Activated naive CD4-positive, alpha-beta T cell treated with anti-CD3 and anti-CD28 coated beads, Interleukin-2, amount 50 U/mL, for 24 hours (primary cell): ENCODE measurements at regions not wholly inside any gene's neighbourhood (a gene's known extent, or its start where the extent isn't known, plus 50 kb on each side); places are given as distances from the start of the nearest gene placed in this dataset.

Source experiments
- H3K27ac Mint-ChIP-seq: one replicate; pipeline ENCODE4 v1.8.0; 2021; ENCODE audit warnings: mild to moderate bottlenecking, mixed read lengths
- H3K27me3 Mint-ChIP-seq: one replicate; pipeline ENCODE4 v1.8.0; 2021; ENCODE audit warnings: mixed read lengths
- H3K36me3 Mint-ChIP-seq: one replicate; pipeline ENCODE4 v1.8.0; 2021; ENCODE audit warnings: mixed read lengths
- H3K4me1 Mint-ChIP-seq: one replicate; pipeline ENCODE4 v1.8.0; 2021; ENCODE audit warnings: mixed read lengths
- H3K4me3 Mint-ChIP-seq: one replicate; pipeline ENCODE4 v1.8.0; 2021; ENCODE audit warnings: mild to moderate bottlenecking, mixed read lengths
- H3K9me3 Mint-ChIP-seq: one replicate; pipeline ENCODE4 v1.8.0; 2021; ENCODE audit warnings: mixed read lengths

GRCh38 chr9:115944166-115944948, 209.2 kb upstream of the PAPPA start:
- Mint-ChIP-seq H3K36me3 (no peaks in the 10 kb centered on the region), H3K4me1 (no peaks in the 10 kb centered on the region), H3K4me3 (no peak overlapping the region), H3K27me3 (no peaks in the 10 kb centered on the region), H3K9me3 (peaks cover 7% of the 10 kb centered on the region), H3K27ac (no peak overlapping the region)

DNA sequence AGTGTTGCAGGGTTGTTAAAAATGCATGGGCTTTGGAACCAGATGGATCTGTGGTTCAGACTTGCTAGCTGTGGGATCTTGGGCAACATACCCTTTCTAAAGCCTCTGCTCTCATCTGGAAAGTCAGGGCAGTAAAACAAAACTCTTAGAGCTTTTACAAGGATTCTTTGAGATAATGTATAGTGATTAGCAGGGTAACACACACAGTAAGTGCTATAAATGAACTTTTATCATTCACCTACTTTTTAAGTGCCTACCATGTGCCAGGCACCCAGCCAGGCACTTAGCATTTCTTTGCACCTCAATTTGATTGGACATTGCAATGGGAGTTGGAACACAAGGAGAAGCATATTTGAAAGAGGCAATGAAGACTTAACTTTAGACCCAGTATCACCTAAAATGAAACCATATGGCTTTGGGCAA, 208.6 kb upstream of the PAPPA start:
- Mint-ChIP-seq H3K27me3 (no peaks in the 10 kb centered on the region), H3K4me1 (no peaks in the 10 kb centered on the region), H3K36me3 (no peaks in the 10 kb centered on the region), H3K4me3 (no peak overlapping the region), H3K27ac (no peak overlapping the region), H3K9me3 (peaks cover 4% of the 10 kb centered on the region)

DNA sequence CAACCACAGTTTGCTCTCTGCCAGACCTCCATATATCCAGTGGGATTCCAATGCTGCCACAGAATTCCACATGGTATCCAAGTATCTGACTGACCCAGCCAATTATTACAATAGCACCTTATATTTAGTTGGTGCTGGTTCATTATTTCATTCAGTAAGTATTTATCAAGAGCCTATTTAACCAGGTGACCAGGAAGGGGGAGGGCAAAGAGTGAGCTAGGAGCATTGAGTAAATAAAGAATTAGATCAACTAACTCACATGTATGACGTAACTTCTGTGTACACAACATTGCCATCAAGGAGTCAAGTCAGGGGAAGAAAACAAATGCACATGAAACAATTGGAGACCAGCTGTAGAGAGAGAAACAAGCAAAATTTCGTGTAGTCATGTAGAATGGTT, 207.1 kb upstream of the PAPPA start:
- H3K4me3 Mint-ChIP-seq, result no peak overlapping the region
- no peaks in the 10 kb centered on the region for H3K4me1 Mint-ChIP-seq
- no peak overlapping the region for H3K27ac Mint-ChIP-seq

DNA sequence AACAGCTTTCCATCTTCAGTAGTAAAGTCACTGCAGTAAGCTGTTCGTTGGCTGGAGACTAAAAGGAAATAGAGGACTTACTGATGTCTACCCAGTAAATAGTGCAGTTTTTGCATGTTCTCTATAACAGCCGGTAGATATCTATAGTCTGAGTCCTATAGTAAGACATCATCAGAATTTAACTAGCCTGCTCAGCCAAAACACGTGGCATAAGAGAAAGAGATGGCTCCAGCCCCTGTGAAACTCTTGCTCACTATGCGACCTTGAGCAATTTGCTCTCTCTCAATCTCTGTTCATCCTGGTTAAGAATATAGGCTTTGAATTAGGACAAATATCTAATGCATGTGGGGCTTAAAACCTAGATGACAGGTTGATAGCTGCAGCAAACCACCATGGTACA, 201.6 kb upstream of the PAPPA start:
- Mint-ChIP-seq H3K9me3 (peaks cover 4% of the 10 kb centered on the region), H3K27ac (no peak overlapping the region), H3K36me3 (no peaks in the 10 kb centered on the region), H3K4me3 (no peak overlapping the region), H3K4me1 (no peaks in the 10 kb centered on the region), H3K27me3 (peaks cover 5% of the 10 kb centered on the region)

More for the DNA sequence above, 207.1 kb upstream of the PAPPA start:
- H3K9me3 Mint-ChIP-seq, result peaks cover 4% of the 10 kb centered on the region
- no peaks in the 10 kb centered on the region for H3K36me3 Mint-ChIP-seq
- peaks cover 5% of the 10 kb centered on the region for H3K27me3 Mint-ChIP-seq

DNA sequence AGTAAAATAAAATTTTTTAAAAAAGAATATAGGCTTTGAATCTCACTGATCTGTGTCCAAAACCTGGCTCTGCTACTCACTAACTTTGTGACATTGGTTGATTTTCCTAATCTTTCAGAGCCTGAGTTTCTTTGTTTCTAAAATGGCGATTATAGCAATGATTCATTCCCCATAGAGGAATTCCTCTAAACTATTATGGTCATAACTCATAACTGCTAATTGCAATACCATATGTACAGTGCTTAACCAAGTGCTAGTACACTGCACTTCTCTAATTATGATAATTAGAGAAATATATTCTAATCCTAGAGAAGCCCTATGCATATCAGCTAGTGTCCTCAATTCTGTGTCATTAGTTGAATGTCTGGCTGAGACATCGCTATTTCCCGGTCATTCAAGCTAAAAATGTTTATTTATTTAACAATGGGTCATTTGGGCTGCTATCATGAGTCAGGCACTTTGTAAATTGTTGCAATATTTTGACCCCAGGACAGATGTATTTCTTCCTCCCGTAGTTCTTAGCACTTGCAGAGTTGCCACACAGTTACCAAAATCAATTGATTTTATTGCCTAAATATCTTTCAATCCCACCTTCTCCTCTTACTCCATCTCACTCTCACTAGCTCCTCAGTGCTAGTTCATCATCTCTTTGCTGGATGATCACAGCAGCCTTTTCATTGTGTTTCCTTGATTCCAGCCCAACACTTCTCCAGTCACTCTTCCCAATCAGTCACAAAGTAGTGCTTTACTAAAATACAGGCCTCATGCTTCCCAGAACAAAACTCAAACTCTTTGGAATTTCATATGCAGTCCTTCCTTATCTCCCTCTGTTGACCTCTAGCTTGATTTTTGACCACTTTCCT, 200.9 kb upstream of the PAPPA start:
- peaks cover 4% of the 10 kb centered on the region for H3K9me3 Mint-ChIP-seq
- peaks cover 5% of the 10 kb centered on the region for H3K27me3 Mint-ChIP-seq
- H3K36me3 Mint-ChIP-seq, result no peaks in the 10 kb centered on the region
- H3K4me3 Mint-ChIP-seq, result no peak overlapping the region
- H3K27ac Mint-ChIP-seq, result no peak overlapping the region
- no peaks in the 10 kb centered on the region for H3K4me1 Mint-ChIP-seq

GRCh38 chr9:115956371-115956770, 197.2 kb upstream of the PAPPA start:
- Mint-ChIP-seq H3K4me1 (no peaks in the 10 kb centered on the region), H3K36me3 (no peaks in the 10 kb centered on the region), H3K27ac (no peak overlapping the region), H3K4me3 (no peak overlapping the region), H3K27me3 (no peaks in the 10 kb centered on the region), H3K9me3 (peaks cover 2% of the 10 kb centered on the region)

DNA sequence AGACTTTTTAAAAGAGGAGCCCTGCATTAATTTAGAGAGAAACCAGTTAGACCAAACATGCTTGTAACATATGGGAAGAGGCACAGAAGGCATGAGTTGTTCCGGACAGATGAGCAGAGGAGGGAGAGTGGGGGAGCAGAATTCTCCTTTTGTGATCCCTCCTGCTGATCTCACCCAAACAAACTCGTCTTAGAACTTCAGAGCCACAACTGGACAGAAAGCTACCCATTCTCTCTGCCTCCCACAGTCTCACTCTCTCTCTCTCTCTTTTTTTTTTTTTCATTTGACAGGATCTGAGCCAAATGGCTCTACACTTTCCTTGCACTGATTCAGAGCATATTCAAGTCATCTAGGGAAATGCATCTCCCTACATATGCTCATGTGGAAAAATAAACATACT, 196.0 kb upstream of the PAPPA start:
- peaks cover 5% of the 10 kb centered on the region for H3K9me3 Mint-ChIP-seq
- H3K4me1 Mint-ChIP-seq, result no peaks in the 10 kb centered on the region
- no peak overlapping the region for H3K4me3 Mint-ChIP-seq
- no peaks in the 10 kb centered on the region for H3K36me3 Mint-ChIP-seq
- no peaks in the 10 kb centered on the region for H3K27me3 Mint-ChIP-seq
- no peak overlapping the region for H3K27ac Mint-ChIP-seq

GRCh38 chr9:115964710-115965347, 188.8 kb upstream of the PAPPA start:
- H3K4me1 Mint-ChIP-seq, result no peaks in the 10 kb centered on the region
- H3K9me3 Mint-ChIP-seq, result peaks cover 5% of the 10 kb centered on the region
- H3K27ac Mint-ChIP-seq, result no peak overlapping the region
- H3K4me3 Mint-ChIP-seq, result no peak overlapping the region
- H3K36me3 Mint-ChIP-seq, result no peaks in the 10 kb centered on the region
- no peaks in the 10 kb centered on the region for H3K27me3 Mint-ChIP-seq

- H3K27ac Mint-ChIP-seq, result no peak overlapping the region
- no peaks in the 10 kb centered on the region for H3K4me1 Mint-ChIP-seq
- no peak overlapping the region for H3K4me3 Mint-ChIP-seq
- no peaks in the 10 kb centered on the region for H3K36me3 Mint-ChIP-seq
- H3K27me3 Mint-ChIP-seq, result no peaks in the 10 kb centered on the region
- peaks cover under 1% of the 10 kb centered on the region for H3K9me3 Mint-ChIP-seq
These were observed 186.9 kb upstream of the PAPPA start for GRCh38 chr9:115966660-115967059.

GRCh38 chr9:115969096-115969495, 184.5 kb upstream of the PAPPA start:
- Mint-ChIP-seq H3K27ac (no peak overlapping the region), H3K36me3 (no peaks in the 10 kb centered on the region), H3K9me3 (no peaks in the 10 kb centered on the region), H3K27me3 (peaks cover 2% of the 10 kb centered on the region), H3K4me1 (no peaks in the 10 kb centered on the region), H3K4me3 (no peak overlapping the region)

DNA sequence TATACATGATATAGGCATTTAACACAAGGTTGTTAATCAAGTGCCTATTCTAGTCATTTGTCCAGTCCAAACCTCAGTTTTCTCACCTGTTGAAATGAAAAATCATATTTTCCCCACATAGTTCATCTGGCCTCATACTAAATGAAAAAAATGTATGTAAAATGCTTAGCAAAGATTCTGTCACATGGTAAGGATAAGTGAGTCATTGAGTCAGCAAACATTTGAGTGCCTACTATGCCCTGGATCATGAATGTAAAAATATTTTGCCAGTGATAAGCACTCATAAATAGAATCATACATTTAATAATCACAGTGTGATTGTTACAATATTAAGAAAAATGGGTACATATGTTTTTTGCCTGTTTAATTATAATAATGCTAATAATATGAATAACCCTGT, 181.2 kb upstream of the PAPPA start:
- Mint-ChIP-seq H3K36me3 (no peaks in the 10 kb centered on the region), H3K27ac (no peak overlapping the region), H3K4me1 (no peaks in the 10 kb centered on the region), H3K4me3 (no peak overlapping the region), H3K9me3 (peaks cover 4% of the 10 kb centered on the region), H3K27me3 (peaks cover 2% of the 10 kb centered on the region)

GRCh38 chr9:115972843-115973595, 180.6 kb upstream of the PAPPA start:
- H3K27me3 Mint-ChIP-seq, result peaks cover 2% of the 10 kb centered on the region
- H3K9me3 Mint-ChIP-seq, result peaks cover 4% of the 10 kb centered on the region
- H3K27ac Mint-ChIP-seq, result no peak overlapping the region
- H3K36me3 Mint-ChIP-seq, result no peaks in the 10 kb centered on the region
- no peak overlapping the region for H3K4me3 Mint-ChIP-seq
- no peaks in the 10 kb centered on the region for H3K4me1 Mint-ChIP-seq

DNA sequence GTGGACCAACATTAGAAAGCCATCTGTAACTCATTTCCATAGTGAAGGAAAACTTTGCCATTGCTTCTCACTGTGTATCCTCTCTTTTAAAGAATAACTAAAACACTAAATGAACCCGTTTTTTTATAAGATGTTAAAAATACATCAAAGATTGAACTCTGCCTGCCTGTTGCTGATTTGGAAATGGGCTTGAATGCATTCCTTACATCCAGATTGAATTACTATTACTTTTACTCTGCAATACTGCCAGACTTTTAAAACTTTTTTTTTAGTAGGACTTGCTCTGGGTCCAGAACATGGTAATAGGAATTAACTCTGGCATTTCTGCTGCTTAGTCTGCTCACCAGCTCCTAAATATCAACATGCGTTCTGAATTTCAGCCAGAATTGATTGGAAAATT, 176.8 kb upstream of the PAPPA start:
- H3K9me3 Mint-ChIP-seq, result peaks cover 10% of the 10 kb centered on the region
- H3K27ac Mint-ChIP-seq, result no peak overlapping the region
- no peaks in the 10 kb centered on the region for H3K36me3 Mint-ChIP-seq
- no peak overlapping the region for H3K4me3 Mint-ChIP-seq
- peaks cover 2% of the 10 kb centered on the region for H3K27me3 Mint-ChIP-seq
- no peaks in the 10 kb centered on the region for H3K4me1 Mint-ChIP-seq

DNA sequence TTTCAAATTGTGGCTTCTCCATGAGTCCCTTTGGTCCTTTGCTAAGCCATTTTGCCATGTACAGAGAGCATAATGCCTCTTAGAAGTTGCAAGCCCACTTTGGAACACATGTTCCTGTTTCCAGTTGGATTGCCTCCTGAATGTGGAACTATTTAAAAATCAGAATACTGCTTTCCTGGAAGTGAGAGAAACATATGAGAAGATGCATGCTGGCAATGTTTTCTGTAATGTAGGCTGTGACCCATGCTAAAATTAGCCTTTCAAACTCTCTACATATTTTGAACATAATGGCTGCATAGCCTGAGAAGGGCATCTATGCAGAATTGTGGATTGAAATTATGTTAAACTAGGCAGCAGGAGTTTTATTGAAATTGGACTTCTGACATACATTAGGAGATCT, 175.5 kb upstream of the PAPPA start:
- H3K27me3 Mint-ChIP-seq, result no peaks in the 10 kb centered on the region

GRCh38 chr9:115978659-115979096, 174.9 kb upstream of the PAPPA start:
- Mint-ChIP-seq H3K4me1 (no peaks in the 10 kb centered on the region), H3K27ac (no peak overlapping the region), H3K4me3 (no peak overlapping the region), H3K9me3 (peaks cover 10% of the 10 kb centered on the region), H3K27me3 (no peaks in the 10 kb centered on the region), H3K36me3 (no peaks in the 10 kb centered on the region)

More for the DNA sequence above, 175.5 kb upstream of the PAPPA start:
- Mint-ChIP-seq H3K4me3 (no peak overlapping the region), H3K36me3 (no peaks in the 10 kb centered on the region), H3K4me1 (no peaks in the 10 kb centered on the region), H3K9me3 (peaks cover 10% of the 10 kb centered on the region), H3K27ac (no peak overlapping the region)
